ENCODE measurements at regions not wholly inside any gene's neighbourhood (a gene's known extent, or its start where the extent isn't known, plus 50 kb on each side); places are given as distances from the start of the nearest gene placed in this dataset.

DNA sequence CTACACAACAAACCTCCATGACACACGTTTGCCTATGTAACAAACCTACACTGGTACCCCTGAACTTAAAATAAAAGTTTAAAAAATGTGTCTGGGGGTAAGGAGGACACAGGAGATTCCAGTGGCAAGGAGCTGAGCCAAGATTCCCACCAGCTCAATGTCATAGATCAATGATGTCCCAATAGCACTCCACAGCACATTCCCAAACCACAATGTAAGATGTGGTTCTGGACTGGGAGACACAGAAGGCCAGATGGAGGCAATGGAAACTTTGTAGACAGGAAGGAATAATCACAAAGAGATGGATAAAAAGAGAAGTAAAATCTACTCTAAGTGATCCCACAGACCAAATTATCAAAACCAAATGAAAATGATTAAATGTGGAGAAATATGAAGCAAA is 312.4 kb upstream of the SOX11 start:
- TF ChIP-seq ZFX (IDR thresholded peaks at IDR 0.05) = no peak
- TF ChIP-seq, protein P1, sequence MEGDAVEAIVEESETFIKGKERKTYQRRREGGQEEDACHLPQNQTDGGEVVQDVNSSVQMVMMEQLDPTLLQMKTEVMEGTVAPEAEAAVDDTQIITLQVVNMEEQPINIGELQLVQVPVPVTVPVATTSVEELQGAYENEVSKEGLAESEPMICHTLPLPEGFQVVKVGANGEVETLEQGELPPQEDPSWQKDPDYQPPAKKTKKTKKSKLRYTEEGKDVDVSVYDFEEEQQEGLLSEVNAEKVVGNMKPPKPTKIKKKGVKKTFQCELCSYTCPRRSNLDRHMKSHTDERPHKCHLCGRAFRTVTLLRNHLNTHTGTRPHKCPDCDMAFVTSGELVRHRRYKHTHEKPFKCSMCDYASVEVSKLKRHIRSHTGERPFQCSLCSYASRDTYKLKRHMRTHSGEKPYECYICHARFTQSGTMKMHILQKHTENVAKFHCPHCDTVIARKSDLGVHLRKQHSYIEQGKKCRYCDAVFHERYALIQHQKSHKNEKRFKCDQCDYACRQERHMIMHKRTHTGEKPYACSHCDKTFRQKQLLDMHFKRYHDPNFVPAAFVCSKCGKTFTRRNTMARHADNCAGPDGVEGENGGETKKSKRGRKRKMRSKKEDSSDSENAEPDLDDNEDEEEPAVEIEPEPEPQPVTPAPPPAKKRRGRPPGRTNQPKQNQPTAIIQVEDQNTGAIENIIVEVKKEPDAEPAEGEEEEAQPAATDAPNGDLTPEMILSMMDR (conservative IDR thresholded peaks at IDR 0.05) = no peak
- H3K27ac ChIP-seq = no peak overlapping the region

DNA sequence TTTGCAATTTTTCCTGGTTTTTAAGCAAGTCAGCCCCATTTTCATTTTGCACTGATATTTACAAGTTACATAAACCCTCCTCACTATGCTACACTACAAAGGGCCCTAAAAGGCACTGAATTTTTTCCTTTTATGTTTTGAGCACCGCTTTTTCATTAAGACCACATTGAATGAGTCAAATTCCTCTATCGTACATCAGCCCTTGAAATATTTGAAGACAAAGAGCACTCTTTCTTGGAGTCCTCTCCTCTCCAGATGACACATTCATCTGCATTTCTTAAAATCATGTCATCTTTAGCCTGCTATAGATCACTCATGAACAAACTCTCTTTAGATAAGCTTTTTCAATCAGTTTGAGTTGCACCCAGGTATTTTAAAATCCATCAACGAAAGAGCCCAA is 306.6 kb upstream of the SOX11 start:
- no peak for TF ChIP-seq ZFX (IDR thresholded peaks at IDR 0.05)
- TF ChIP-seq, protein P1 (conservative IDR thresholded peaks at IDR 0.05) = no peak

DNA sequence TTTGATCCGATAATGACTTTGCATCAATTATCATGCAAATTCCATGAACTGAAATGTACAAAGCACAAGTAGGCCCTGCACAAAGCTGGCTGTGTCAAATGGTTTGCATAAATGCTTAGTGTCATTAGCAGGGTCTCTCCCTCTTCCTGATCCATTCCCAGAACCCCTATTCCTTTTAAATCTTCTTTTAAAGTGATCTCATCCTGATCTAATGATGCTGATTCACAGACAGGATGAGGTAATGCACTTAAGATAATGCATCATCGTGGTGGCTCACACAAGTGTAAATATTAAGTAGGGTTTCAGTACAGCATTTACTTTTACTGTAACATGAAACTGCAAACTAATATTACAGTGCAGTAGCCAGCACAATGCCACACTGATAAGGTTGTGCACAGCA is 304.8 kb upstream of the SOX11 start:
- TF ChIP-seq, protein P1 (conservative IDR thresholded peaks at IDR 0.05) = no peak
- no peak for TF ChIP-seq ZFX (IDR thresholded peaks at IDR 0.05)
- no peak overlapping the region for H3K27ac ChIP-seq

More for the DNA sequence above, 306.6 kb upstream of the SOX11 start:
- no peak overlapping the region for H3K27ac ChIP-seq

GRCh38 chr2:5389740-5390139 is 302.4 kb upstream of the SOX11 start:
- TF ChIP-seq, protein P1 (conservative IDR thresholded peaks at IDR 0.05) = no peak
- no peak for TF ChIP-seq ZFX (IDR thresholded peaks at IDR 0.05)
- no peak overlapping the region for H3K27ac ChIP-seq

DNA sequence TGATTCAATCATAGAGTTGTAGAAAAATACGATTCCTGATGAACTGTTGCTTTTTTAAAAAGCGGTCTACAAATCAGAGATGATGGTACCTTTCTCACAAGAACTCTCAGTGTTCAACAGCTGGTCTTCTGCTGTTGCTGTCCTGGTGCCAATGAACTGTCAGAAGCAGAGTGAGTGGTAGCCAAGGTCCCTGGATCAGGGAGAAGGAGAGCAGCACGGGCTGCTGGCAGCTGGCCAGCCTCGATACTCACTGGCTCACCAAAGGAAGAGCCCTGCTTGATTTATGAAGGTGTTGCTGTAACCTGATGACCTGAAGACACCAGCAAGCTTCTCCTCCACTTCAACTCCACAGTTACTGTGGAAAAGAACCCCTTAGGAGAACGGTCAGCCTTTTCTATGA is 300.8 kb upstream of the SOX11 start:
- no peak overlapping the region for H3K27ac ChIP-seq
- TF ChIP-seq, protein P1 (conservative IDR thresholded peaks at IDR 0.05) = no peak
- no peak for TF ChIP-seq ZFX (IDR thresholded peaks at IDR 0.05)

DNA sequence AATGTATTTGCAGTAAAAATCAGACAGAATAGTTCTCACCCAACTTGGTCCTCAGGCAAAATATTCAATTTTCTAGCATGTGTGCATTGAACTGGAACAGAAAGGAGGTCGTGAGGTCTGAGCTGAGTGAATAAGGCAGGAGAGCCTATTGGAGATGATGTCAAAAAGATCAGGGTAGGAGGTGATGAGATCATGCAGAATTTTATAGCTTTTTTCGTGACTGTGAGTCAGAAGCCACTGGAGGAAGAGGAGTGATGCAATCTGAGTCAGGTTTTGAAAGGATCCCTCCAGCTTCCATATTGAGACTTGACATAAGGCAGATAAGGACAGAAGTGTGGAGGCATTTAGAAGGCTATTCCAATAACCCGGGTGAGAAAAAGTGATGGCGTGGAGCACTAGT is 299.5 kb upstream of the SOX11 start:
- TF ChIP-seq ZFX (IDR thresholded peaks at IDR 0.05) = no peak
- TF ChIP-seq, protein P1 (conservative IDR thresholded peaks at IDR 0.05) = no peak

GRCh38 chr2:5393474-5393873 is 298.7 kb upstream of the SOX11 start:
- H3K27ac ChIP-seq = no peak overlapping the region

More for the DNA sequence above, 299.5 kb upstream of the SOX11 start:
- no peak overlapping the region for H3K27ac ChIP-seq

GRCh38 chr2:5394223-5394622 is 298.0 kb upstream of the SOX11 start:
- TF ChIP-seq, protein P1 (conservative IDR thresholded peaks at IDR 0.05) = no peak
- no peak for TF ChIP-seq ZFX (IDR thresholded peaks at IDR 0.05)
- no peak overlapping the region for H3K27ac ChIP-seq

More at GRCh38 chr2:5393474-5393873, 298.7 kb upstream of the SOX11 start:
- no peak for TF ChIP-seq ZFX (IDR thresholded peaks at IDR 0.05)

Data from C4-2B (cell line).